ENCODE measurements at regions not wholly inside any gene's neighbourhood (a gene's known extent, or its start where the extent isn't known, plus 50 kb on each side); places are given as distances from the start of the nearest gene placed in this dataset.

DNA sequence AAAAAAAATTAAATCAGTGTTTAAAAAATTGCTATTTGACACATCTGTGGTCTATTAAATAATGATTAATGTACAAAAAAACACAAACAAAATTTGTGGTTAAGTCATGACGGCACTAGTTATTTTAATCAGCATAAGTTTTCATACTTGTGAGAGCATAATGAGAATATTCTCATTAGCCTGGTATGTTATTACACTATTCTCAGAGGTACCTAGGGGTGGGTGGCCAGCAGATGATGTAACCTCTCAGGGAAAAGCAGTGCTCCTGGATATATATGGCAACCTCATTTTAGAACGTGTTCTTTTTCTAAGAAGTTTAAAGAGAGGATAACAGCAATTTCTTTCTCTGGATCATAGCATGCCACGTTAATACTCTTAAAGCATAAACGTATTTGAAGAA lies 109.2 kb downstream of the GJA1 start:
- no peak for TF ChIP-seq RNF2 (IDR thresholded peaks at IDR 0.05)
- TF ChIP-seq, protein P1, sequence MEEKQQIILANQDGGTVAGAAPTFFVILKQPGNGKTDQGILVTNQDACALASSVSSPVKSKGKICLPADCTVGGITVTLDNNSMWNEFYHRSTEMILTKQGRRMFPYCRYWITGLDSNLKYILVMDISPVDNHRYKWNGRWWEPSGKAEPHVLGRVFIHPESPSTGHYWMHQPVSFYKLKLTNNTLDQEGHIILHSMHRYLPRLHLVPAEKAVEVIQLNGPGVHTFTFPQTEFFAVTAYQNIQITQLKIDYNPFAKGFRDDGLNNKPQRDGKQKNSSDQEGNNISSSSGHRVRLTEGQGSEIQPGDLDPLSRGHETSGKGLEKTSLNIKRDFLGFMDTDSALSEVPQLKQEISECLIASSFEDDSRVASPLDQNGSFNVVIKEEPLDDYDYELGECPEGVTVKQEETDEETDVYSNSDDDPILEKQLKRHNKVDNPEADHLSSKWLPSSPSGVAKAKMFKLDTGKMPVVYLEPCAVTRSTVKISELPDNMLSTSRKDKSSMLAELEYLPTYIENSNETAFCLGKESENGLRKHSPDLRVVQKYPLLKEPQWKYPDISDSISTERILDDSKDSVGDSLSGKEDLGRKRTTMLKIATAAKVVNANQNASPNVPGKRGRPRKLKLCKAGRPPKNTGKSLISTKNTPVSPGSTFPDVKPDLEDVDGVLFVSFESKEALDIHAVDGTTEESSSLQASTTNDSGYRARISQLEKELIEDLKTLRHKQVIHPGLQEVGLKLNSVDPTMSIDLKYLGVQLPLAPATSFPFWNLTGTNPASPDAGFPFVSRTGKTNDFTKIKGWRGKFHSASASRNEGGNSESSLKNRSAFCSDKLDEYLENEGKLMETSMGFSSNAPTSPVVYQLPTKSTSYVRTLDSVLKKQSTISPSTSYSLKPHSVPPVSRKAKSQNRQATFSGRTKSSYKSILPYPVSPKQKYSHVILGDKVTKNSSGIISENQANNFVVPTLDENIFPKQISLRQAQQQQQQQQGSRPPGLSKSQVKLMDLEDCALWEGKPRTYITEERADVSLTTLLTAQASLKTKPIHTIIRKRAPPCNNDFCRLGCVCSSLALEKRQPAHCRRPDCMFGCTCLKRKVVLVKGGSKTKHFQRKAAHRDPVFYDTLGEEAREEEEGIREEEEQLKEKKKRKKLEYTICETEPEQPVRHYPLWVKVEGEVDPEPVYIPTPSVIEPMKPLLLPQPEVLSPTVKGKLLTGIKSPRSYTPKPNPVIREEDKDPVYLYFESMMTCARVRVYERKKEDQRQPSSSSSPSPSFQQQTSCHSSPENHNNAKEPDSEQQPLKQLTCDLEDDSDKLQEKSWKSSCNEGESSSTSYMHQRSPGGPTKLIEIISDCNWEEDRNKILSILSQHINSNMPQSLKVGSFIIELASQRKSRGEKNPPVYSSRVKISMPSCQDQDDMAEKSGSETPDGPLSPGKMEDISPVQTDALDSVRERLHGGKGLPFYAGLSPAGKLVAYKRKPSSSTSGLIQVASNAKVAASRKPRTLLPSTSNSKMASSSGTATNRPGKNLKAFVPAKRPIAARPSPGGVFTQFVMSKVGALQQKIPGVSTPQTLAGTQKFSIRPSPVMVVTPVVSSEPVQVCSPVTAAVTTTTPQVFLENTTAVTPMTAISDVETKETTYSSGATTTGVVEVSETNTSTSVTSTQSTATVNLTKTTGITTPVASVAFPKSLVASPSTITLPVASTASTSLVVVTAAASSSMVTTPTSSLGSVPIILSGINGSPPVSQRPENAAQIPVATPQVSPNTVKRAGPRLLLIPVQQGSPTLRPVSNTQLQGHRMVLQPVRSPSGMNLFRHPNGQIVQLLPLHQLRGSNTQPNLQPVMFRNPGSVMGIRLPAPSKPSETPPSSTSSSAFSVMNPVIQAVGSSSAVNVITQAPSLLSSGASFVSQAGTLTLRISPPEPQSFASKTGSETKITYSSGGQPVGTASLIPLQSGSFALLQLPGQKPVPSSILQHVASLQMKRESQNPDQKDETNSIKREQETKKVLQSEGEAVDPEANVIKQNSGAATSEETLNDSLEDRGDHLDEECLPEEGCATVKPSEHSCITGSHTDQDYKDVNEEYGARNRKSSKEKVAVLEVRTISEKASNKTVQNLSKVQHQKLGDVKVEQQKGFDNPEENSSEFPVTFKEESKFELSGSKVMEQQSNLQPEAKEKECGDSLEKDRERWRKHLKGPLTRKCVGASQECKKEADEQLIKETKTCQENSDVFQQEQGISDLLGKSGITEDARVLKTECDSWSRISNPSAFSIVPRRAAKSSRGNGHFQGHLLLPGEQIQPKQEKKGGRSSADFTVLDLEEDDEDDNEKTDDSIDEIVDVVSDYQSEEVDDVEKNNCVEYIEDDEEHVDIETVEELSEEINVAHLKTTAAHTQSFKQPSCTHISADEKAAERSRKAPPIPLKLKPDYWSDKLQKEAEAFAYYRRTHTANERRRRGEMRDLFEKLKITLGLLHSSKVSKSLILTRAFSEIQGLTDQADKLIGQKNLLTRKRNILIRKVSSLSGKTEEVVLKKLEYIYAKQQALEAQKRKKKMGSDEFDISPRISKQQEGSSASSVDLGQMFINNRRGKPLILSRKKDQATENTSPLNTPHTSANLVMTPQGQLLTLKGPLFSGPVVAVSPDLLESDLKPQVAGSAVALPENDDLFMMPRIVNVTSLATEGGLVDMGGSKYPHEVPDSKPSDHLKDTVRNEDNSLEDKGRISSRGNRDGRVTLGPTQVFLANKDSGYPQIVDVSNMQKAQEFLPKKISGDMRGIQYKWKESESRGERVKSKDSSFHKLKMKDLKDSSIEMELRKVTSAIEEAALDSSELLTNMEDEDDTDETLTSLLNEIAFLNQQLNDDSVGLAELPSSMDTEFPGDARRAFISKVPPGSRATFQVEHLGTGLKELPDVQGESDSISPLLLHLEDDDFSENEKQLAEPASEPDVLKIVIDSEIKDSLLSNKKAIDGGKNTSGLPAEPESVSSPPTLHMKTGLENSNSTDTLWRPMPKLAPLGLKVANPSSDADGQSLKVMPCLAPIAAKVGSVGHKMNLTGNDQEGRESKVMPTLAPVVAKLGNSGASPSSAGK (IDR thresholded peaks at IDR 0.05), result no peak
- TF ChIP-seq CEBPB (tag; IDR thresholded peaks at IDR 0.05), result no peak
- no peak for TF ChIP-seq JUND (IDR thresholded peaks at IDR 0.05; ENCODE audit: borderline replicate concordance, low read depth, low read length)
- TF ChIP-seq JUND (tag; IDR thresholded peaks at IDR 0.05; ENCODE audit: borderline replicate concordance, low read depth, low read length), result no peak
- no peak for TF ChIP-seq DACH1 (IDR thresholded peaks at IDR 0.05; ENCODE audit: partially characterized antibody)
- TF ChIP-seq FOXM1 (IDR thresholded peaks at IDR 0.05; ENCODE audit: low read depth), result no peak
- TF ChIP-seq FOXM1 (CRISPR knock-in tag; IDR thresholded peaks at IDR 0.05; ENCODE audit: low read depth), result no peak
- no peak for TF ChIP-seq EZH2 (IDR thresholded peaks at IDR 0.05; ENCODE audit: borderline replicate concordance, low read depth, low read length)
- TF ChIP-seq, protein P2, sequence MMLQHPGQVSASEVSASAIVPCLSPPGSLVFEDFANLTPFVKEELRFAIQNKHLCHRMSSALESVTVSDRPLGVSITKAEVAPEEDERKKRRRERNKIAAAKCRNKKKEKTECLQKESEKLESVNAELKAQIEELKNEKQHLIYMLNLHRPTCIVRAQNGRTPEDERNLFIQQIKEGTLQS (IDR thresholded peaks at IDR 0.05), result no peak
- TF ChIP-seq, protein P2 (CRISPR knock-in tag; conservative IDR thresholded peaks at IDR 0.05), result no peak
- TF ChIP-seq CHD1 (IDR thresholded peaks at IDR 0.05; ENCODE audit: low read length), result no peak

Measured in K562 (cell line).